Astrocyte (in vitro differentiated cells and primary cell): ENCODE measurements at regions not wholly inside any gene's neighbourhood (a gene's known extent, or its start where the extent isn't known, plus 50 kb on each side); places are given as distances from the start of the nearest gene placed in this dataset.

ENCODE experiments used
- CTCF ChIP-seq: IDR thresholded peaks from 2 replicates; pipeline ENCODE4 v1.5.1; 2011; ENCODE audit warnings: low read depth, mild to moderate bottlenecking, inconsistent platforms, low read length, moderate library complexity; ENCODE audit not compliant: insufficient read depth
- EZH2 ChIP-seq: IDR thresholded peaks from 2 replicates; pipeline ENCODE4 v1.6.1; 2012; ENCODE audit warnings: mild to moderate bottlenecking, low read length, inconsistent platforms; ENCODE audit not compliant: insufficient read depth

DNA sequence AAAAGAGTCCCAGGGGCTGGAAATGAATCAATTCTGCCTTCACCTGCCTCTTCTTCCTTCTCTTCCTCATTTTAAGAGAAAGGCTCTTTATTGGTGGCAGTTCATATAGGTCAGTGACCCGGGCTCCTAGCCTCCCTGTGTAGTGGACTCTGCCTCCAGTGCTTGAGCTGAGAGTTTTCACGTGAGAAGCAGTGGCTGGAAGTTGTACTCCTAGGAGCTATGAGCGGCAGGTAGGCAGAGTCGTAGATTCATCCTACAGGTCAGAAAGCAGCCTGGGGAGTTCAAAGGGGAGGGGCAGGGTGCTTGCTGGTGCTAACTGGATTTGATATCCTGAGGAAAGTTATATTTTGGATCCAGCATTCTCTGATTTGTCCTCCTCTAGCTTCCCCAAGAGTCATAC lies 101.1 kb downstream of the RPLP1 start:
- TF ChIP-seq CTCF (no peak), EZH2 (no peak)
